Osteocyte (in vitro differentiated cells): ENCODE measurements at regions not wholly inside any gene's neighbourhood (a gene's known extent, or its start where the extent isn't known, plus 50 kb on each side); places are given as distances from the start of the nearest gene placed in this dataset.

Experiments used
- DNase-seq: peaks from one replicate; pipeline ENCODE4 v3.0.0; 2021; ENCODE audit warnings: mixed read lengths; ENCODE audit not compliant: unreplicated experiment; ENCODE audit errors: extremely low spot score
- H3K27ac Mint-ChIP-seq: one replicate; pipeline ENCODE4 v1.8.0; 2021; ENCODE audit warnings: mild to moderate bottlenecking, mixed read lengths; ENCODE audit not compliant: unreplicated experiment
- H3K27me3 Mint-ChIP-seq: one replicate; pipeline ENCODE4 v1.8.0; 2021; ENCODE audit warnings: mixed read lengths; ENCODE audit not compliant: unreplicated experiment
- H3K36me3 Mint-ChIP-seq: one replicate; pipeline ENCODE4 v1.8.0; 2021; ENCODE audit warnings: mixed read lengths; ENCODE audit not compliant: unreplicated experiment
- H3K4me1 Mint-ChIP-seq: one replicate; pipeline ENCODE4 v1.8.0; 2021; ENCODE audit warnings: mixed read lengths; ENCODE audit not compliant: unreplicated experiment
- H3K4me3 Mint-ChIP-seq: one replicate; pipeline ENCODE4 v1.8.0; 2021; ENCODE audit warnings: mild to moderate bottlenecking, moderate library complexity, mixed read lengths; ENCODE audit not compliant: unreplicated experiment
- H3K9me3 Mint-ChIP-seq: one replicate; pipeline ENCODE4 v1.8.0; 2021; ENCODE audit warnings: mixed read lengths; ENCODE audit not compliant: unreplicated experiment
- TF ChIP-seq, protein P1 (sequence below): fragments of 200-600 bp; sonication (generic); IDR thresholded peaks from 2 replicates; pipeline ENCODE4 v1.5.0; 2021; ENCODE audit warnings: antibody characterized with exemption, mild to moderate bottlenecking, moderate library complexity

DNA sequence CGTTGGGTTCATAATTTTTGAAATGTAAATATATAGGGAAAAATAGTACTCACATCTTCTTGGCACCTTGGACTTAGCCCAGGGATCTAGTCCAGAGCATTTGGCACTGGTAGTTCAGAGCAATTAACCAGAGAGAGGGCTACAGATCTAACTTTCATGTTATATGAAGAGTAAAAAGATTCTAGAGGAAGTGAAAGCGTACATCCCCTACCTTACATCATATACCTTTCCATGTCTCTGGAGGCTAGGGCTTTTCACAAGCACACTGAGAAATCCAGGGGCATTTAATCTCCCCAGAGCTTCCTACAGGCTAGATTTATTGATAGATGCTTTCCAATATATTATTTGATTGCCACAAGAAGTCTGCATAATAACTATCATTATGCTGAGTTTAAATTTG lies 687.5 kb upstream of the FBXO33 start:
- H3K27me3 Mint-ChIP-seq = no peaks in the 10 kb centered on the region
- no peaks in the 10 kb centered on the region for H3K36me3 Mint-ChIP-seq
- peaks cover 4% of the 10 kb centered on the region for H3K9me3 Mint-ChIP-seq
- DNase-seq = no peak
- H3K4me1 Mint-ChIP-seq = no peaks in the 10 kb centered on the region
- no peak overlapping the region for H3K4me3 Mint-ChIP-seq
- H3K27ac Mint-ChIP-seq = no peak overlapping the region
- TF ChIP-seq, protein P1, sequence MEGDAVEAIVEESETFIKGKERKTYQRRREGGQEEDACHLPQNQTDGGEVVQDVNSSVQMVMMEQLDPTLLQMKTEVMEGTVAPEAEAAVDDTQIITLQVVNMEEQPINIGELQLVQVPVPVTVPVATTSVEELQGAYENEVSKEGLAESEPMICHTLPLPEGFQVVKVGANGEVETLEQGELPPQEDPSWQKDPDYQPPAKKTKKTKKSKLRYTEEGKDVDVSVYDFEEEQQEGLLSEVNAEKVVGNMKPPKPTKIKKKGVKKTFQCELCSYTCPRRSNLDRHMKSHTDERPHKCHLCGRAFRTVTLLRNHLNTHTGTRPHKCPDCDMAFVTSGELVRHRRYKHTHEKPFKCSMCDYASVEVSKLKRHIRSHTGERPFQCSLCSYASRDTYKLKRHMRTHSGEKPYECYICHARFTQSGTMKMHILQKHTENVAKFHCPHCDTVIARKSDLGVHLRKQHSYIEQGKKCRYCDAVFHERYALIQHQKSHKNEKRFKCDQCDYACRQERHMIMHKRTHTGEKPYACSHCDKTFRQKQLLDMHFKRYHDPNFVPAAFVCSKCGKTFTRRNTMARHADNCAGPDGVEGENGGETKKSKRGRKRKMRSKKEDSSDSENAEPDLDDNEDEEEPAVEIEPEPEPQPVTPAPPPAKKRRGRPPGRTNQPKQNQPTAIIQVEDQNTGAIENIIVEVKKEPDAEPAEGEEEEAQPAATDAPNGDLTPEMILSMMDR = no peak

DNA sequence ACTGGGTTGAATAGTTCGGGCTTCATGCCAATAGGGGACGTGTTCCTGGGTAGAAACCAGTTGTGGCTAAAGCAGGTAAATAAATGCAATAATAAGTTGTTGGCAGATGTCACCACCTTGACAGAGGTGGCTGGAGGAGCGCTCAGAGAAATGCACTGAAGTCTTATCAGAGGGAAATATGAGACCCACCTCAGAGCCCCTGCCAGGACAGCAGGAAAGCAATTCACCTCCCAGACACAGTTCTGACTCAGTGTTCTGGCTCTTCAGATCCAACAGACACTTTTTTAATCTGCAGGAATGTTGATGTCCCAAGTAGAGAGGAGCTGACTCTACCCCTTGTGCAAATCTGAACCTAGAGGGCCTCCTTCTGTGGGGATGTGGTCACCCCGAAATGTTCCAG lies 687.1 kb upstream of the FBXO33 start:
- Mint-ChIP-seq H3K4me3 (no peak overlapping the region), H3K9me3 (peaks cover 4% of the 10 kb centered on the region), H3K27ac (no peak overlapping the region), H3K36me3 (no peaks in the 10 kb centered on the region), H3K4me1 (no peaks in the 10 kb centered on the region), H3K27me3 (no peaks in the 10 kb centered on the region)
- TF ChIP-seq, protein P1 = no peak
- no peak for DNase-seq

- H3K27me3 Mint-ChIP-seq = no peaks in the 10 kb centered on the region
- H3K27ac Mint-ChIP-seq = no peak overlapping the region
- H3K4me3 Mint-ChIP-seq = no peak overlapping the region
- no peaks in the 10 kb centered on the region for H3K4me1 Mint-ChIP-seq
- DNase-seq = no peak
- H3K9me3 Mint-ChIP-seq = peaks cover 4% of the 10 kb centered on the region
- TF ChIP-seq, protein P1 = no peak
- H3K36me3 Mint-ChIP-seq = no peaks in the 10 kb centered on the region
Measured at GRCh38 chr14:40115583-40115982, 683.4 kb upstream of the FBXO33 start.

DNA sequence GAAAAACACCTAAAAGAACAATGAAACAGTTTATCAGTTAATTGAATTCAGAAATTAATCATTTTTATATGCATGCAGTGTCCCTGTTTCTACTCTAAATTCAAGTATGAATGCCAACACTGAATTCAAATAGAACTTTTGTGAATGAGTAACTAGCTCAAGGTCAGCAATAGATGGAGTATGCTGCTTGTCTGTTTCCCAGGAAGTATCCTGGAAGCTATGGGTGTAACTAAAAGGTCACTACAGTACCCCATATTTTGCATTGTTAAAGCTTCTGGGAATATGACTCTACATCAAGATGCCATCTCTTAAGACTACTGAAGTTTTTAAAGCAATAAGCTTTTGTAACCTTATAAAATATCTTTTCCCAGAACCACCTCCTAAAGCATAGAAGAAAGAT lies 681.4 kb upstream of the FBXO33 start:
- Mint-ChIP-seq H3K36me3 (no peaks in the 10 kb centered on the region), H3K4me1 (no peaks in the 10 kb centered on the region), H3K27ac (no peak overlapping the region), H3K4me3 (no peak overlapping the region), H3K9me3 (peaks cover 9% of the 10 kb centered on the region), H3K27me3 (no peaks in the 10 kb centered on the region)
- DNase-seq = no peak
- TF ChIP-seq, protein P1 = no peak

DNA sequence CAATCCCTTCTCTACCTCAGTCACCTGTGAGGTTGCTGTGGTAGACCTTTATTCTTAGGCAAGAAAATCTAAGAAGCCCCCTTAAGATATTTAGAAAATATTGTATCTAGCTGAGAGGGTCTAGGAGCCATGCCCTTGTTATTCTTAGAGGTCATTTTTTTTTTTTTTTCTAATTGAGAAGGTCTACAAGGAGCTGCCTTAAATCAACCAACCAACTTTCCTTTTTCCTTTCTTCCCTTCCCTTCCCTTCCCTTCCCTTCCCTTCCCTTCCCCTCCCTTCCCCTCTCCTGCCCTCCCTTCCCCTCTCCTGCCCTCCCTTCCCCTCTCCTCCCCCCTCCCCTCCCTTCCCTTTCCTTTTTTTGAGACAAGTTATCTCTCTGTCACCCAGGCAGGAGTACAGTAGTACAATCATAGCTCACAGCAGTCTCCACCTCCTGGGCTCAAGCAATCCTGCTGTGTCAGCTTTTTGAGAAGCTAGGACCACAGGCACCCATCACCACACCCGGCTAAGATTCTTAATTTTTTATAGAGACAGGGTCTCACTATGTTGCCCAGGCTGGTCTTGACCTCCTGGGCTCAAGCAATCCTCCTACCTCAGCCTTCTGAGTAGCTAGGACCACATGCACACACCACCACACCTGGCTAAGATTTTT lies 668.4 kb upstream of the FBXO33 start:
- TF ChIP-seq, protein P1 = no peak
- Mint-ChIP-seq H3K36me3 (no peaks in the 10 kb centered on the region), H3K27me3 (no peaks in the 10 kb centered on the region), H3K4me1 (no peaks in the 10 kb centered on the region), H3K27ac (no peak overlapping the region), H3K9me3 (peaks cover 7% of the 10 kb centered on the region), H3K4me3 (no peak overlapping the region)
- DNase-seq = no peak
